HG03064 (cell line): ENCODE measurements at regions not wholly inside any gene's neighbourhood (a gene's known extent, or its start where the extent isn't known, plus 50 kb on each side); places are given as distances from the start of the nearest gene placed in this dataset.
"Not testable (repeated sequence)": the region's sequence is repeated elsewhere in the genome, so short reads cannot be mapped to it uniquely, and the experiment has no call there.

Source experiments
- ATAC-seq: cut with Tn5 transposase; IDR thresholded peaks from one replicate; pipeline ENCODE4 v1.9.1; 2021; ENCODE audit warnings: low read depth; ENCODE audit not compliant: unreplicated experiment

DNA sequence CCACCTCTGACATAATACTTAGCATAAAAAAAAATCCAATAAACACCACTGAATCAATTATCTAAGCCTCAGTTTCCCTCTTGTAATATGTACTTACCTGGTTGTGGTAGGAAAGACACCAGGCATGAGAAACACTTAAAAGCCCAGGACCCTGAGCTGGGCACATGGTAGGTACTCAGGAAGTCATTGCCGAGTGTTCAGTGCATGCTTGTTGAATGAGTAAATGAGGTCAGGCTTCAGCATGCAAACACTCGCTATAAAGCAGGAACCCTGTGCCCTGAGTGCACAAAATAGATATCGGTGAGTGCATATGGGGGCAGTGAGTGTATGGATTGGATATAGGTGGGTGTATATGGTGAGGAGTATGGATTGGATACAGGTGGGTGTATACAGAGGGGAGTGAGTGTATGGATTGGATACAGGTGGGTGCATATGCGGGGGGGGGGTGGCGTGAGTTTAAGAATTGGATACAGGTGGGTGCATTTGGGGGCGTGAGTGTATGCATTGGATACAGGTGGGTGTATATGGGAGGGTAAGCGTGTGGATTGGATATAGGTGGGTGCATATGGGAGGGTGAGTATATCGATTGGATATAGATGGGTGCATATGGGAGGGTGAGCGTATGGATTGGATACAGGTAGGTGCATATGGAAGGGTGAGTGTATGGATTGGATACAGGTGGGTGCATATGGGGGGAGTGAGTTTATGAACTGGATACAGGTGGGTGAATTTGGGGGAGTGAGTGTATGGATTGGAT is 194.3 kb upstream of the MSX2 start:
- ATAC-seq = no peak

DNA sequence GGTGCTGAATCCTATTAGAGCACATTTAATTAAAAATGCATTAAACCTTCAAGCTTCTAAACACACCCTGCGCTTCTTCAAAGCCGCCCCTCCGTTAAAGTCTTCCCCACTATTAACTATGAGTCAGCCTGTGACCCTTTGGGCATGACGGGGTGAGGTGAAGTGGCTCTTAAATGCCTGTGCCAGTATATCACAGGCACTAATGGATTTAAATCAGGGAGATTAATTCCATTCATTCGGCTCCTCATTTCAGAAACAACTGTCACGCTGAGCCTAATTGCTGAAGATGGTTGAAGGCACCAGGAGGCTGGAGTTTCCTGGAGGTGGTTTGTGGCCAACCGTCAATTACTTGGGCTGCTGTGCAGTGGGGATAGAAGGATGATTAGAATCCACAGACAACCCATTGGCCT is 192.6 kb upstream of the MSX2 start:
- no peak for ATAC-seq

DNA sequence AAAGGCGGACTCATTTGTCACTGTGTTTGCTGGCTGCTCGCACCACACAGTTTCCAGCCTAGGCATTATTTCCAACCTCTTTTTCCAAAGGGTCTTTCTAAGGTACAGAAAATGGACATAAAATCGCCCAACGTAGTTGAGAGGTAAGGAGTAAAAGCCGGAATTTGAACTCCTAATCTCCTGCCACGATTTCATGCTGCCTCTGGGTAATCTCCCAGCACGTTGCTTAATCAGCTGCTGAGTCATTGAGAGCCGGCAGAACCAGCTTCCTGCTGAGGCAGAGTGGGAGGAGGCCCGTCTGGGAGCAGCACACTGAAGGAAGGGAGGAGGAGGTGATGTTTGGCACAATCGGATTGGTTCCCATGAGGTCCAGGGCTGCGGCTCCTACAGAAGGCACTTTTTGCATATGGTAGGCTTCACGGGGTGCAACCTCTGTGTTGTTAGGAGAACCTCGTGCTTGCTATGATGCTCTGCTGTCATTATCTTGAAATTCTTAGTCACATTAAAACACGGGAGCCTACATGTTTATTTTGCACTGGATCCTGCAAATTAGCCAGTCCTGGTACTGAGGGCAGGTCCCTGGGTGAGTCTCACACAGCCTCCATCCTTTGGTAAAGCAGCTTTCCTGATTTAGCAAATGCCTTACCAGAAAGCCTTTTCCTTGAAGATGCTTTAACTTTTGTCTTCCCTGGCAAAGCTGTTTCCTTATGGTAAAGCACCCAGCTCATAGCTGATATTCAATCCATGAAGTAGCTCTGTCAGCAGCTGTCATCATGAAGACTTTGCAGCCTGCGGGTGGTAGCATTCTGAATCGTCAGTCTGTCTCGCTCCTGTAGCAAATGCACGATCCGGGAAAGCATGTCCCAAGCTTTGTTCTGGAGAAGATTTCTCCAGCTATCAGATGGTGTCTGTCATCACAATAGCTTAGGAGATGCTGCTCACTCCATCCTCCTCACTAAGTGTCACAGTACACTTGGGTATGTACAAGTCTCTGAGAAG is 191.6 kb upstream of the MSX2 start:
- ATAC-seq = no peak

GRCh38 chr5:174533751-174534241 is 190.6 kb upstream of the MSX2 start:
- ATAC-seq = no peak

DNA sequence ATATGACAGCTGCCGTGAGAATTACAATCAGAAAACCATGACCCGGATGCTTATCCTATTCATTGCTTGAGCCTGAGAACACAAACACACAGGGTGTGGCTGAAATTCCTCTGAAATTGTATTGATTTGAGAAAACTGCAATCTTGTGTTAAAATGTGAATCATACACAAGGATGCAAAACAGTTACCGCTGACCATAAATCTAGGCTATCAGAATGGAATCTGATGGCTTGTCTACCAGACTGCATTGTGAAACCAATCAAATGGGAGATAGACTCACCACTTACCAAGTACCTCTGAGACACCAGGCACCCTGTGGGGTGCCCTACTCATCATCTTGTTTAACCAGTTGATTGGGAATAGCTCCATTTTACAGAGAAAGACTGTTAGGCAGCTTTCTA is 188.7 kb upstream of the MSX2 start:
- no peak for ATAC-seq

GRCh38 chr5:174539823-174540222 is 184.6 kb upstream of the MSX2 start:
- not testable (repeated sequence) for ATAC-seq

DNA sequence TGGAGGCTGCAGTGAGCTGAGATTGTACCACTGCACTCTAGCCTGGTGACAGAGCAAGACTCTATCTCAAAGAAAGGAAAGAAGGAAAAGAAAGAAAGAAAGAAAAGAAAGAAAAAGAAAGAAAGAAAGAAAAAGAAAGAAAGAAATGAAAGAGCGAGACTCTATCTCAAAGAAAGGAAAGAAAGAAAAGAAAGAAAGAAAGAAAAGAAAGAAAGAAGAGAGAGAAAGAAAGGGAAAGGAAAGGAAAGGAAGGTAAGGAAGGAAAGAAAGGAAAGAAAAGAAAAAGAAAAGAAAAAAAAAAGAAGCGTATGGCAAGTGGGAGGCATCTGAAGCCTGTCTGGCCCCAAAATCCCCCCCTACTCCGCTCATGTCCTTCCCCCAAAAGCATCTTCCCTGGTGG is 182.3 kb upstream of the MSX2 start:
- ATAC-seq = no peak

DNA sequence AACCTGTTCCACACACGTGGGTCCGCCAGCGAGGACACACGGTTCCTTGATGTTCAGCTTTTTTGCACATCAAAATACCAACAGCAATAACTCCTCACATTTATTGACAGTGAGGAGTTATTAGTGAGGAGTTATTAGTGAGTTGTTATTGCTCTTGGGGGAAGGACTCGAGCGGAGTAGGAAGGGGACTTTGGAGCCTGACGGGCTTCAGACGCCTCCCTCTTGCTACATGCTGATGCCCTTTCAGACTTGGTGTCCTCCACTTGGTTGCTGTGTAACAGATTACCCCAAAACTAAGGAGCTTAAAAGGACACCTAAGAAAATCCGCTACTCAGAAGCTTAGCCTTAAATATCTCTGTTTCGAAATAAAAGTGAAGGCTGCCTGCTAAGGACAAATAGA is 181.9 kb upstream of the MSX2 start:
- ATAC-seq = no peak

DNA sequence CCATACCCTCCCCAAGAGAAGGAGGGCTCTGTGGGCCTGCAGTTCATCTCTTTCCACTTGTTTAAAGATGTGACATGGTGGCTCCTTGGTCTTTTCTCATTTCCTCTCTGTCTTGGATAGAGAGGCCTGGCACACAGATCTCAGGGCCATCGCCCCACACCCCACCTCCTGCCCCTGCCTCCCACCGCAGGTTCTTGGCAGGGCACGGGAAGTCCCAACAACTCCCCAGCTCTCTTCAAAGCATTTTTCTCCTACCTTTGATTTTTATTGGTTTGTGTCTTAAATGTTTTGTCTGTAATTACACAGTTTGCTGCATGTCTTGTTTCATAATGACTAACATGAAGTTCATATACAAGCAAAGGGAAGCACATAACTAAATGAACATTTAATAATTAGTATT is 178.5 kb upstream of the MSX2 start:
- no peak for ATAC-seq

- no peak for ATAC-seq
Measured at GRCh38 chr5:174547814-174548213, 176.6 kb upstream of the MSX2 start.

DNA sequence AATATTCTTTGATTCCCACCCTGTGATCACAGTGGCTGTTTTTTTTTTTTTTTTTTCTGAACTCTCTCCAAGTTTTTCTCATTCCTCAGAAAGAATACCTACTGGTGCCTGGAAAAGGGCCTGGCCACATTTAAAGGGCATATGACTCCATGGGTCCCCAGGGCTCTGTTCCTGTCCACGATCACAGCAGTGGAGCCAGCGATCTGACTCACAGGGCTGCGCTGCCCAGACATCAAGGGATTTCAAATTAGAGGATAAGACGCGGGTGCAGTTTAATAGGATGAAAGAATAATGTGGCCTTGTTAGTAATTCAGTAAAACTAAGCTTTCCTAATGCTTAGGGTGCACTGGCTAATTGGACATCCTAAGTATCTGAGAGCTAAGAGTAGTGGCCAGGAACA is 175.1 kb upstream of the MSX2 start:
- ATAC-seq = no peak

DNA sequence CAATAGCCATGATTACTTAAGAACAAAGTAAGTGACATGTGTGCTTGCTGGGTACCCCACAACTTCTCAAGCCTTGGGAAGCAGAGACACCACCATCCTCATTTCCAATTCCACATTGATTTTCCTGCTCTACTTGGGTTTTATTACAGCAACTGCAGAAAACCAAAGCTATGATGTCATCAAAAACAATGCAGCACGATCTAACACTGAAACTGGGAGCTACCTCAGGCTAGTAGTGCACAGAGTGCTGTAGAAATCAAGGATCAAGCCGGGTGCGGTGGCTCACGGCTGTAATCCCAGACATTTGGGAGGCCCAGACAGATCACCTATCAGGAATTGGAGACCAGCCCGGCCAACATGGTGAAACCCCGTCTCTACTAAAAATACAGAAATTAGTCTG is 174.4 kb upstream of the MSX2 start:
- ATAC-seq = no peak

DNA sequence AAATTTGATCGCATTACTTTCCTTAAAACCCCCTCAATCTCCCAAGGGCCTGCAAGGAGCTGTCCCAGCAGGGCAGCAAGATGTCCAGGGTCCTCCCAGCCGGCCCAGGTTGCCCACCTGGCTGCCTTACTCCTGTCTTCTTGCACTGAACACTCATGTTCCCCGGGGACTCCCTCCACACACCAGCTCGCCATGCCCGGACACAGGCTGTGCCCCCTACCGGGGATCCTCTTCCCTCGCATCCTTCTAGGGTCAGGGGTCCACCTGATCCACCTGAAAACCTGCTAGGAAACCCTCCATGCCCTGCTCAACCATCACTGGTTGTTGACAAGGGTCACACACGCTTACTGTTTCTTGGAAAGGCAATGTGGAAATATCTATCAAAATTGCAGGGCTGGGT is 172.0 kb upstream of the MSX2 start:
- ATAC-seq = no peak

DNA sequence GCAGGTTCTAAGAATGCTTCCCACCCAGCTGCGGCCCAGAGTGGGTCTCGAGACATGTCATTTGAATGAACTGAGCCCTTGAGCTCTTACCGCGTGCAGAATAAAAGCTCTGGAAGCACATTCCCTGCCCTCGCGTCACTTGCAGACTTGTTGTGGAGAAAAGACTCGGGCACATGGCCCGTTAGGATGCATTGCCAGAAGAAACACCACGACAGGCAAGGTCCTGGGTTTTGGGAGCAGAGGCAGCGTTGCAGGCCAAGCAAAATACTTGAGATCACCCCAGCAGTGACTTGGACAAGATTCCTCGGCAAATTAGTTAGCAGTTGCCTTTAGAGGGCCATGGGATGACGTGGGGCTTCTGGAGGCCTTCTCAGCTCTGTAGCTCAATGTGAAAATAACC is 170.8 kb upstream of the MSX2 start:
- ATAC-seq = no peak

DNA sequence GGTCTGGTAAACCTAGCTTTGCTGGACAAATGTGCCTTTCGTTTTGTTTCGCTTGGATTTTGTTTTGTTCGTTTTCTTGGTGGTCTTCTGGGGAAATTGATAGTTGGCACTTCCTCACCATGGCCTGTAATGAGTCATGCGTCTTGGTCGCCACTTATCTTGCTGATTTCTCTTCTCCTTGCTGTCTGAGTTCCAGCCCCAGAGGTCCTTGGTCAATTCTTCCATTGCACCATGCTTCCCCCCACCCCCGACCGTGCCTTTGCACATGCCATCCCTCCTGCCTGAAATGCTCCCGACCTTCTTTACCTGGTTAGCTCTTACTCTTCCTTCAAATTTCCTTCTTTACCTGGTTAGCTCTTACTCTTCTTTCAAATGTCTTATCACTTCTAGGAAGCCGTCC is 168.7 kb upstream of the MSX2 start:
- ATAC-seq = no peak

GRCh38 chr5:174556756-174557155 is 167.6 kb upstream of the MSX2 start:
- no peak for ATAC-seq

- ATAC-seq = no peak
Measured at GRCh38 chr5:174558190-174558589, 166.2 kb upstream of the MSX2 start.

DNA sequence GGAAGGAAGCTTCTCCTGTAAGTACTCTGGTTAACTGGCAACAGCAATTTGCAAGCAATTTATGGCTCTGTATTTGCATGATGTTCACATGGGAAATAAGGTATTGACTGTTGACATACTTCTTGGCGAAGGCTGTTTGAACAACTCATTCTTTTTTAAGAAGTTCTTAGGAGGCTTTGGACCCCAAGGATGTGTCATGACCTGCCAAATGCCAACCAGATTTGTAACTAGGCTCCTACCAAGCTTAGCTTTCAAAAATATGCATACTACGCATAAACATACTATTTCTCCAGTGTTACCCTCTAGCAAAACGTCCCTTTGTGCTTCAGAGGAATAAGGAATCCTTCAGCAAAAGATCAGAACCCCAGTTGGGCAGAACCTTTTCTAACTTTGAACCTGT is 165.2 kb upstream of the MSX2 start:
- ATAC-seq = no peak

- ATAC-seq = no peak
Measured at GRCh38 chr5:174559566-174560090, 164.8 kb upstream of the MSX2 start.

DNA sequence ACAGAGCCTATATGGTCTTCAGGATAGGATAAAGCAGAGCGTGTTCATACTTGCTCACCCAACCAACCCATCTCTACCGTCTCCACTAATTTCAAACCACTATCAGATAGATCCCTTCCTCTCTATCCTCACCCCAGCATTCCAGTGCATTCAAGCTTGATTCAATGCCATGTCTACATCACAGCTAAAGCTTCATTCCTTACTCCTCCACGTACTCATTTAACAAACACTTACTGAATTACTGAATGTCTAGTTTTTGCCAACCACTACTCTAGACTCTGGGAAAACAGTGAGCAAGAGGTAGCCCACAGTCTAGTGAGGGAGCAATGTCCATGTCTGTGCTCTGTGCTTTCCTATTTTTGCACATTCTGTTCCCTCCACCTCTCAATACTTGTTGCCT is 163.5 kb upstream of the MSX2 start:
- no peak for ATAC-seq

- ATAC-seq = not testable (repeated sequence)
Measured at GRCh38 chr5:174563040-174563439, 161.3 kb upstream of the MSX2 start.
